H1 (cell line): ENCODE measurements at regions not wholly inside any gene's neighbourhood (a gene's known extent, or its start where the extent isn't known, plus 50 kb on each side); places are given as distances from the start of the nearest gene placed in this dataset.

Source experiments
- CBX8 ChIP-seq: fragments of 300-800, 300-1000 bp; sonication (generic); IDR thresholded peaks from 2 replicates; pipeline ENCODE4 v1.7.1; 2016; ENCODE audit warnings: low read depth, low read length, borderline replicate concordance
- EP300 ChIP-seq, 2 experiments: IDR thresholded peaks; 1 replicate in 1 of 2; 2 replicates in 1 of 2; pipeline ENCODE4 v1.6.1; 2011 to 2012; ENCODE audit warnings: low read depth in 2 of 2, low read length in 2 of 2, mild to moderate bottlenecking in 2 of 2, borderline replicate concordance in 1 of 2, inconsistent platforms in 1 of 2, moderate library complexity in 1 of 2
- GABPA ChIP-seq: IDR thresholded peaks from 2 replicates; pipeline ENCODE4 v1.6.1; 2011; ENCODE audit warnings: mild to moderate bottlenecking, low read length, moderate library complexity, borderline replicate concordance; ENCODE audit not compliant: insufficient read depth
- KDM1A ChIP-seq: fragments of 200-600, 300-600 bp; sonication (generic); IDR thresholded peaks from 2 replicates; pipeline ENCODE4 v1.7.1; 2016; ENCODE audit warnings: mild to moderate bottlenecking, low read length, borderline replicate concordance
- KDM5A ChIP-seq: fragments of 200-600 bp; IDR thresholded peaks from 2 replicates; pipeline ENCODE4 v1.7.1; 2012; ENCODE audit warnings: mild to moderate bottlenecking, low read length, inconsistent platforms, mixed read lengths
- MAFK ChIP-seq: IDR thresholded peaks from 2 replicates; pipeline ENCODE4 v1.6.1; 2012; ENCODE audit warnings: low read depth, mild to moderate bottlenecking, improper control_type of control experiment, low read length
- PHF8 ChIP-seq: fragments of 200-600 bp; sonication (generic); conservative IDR thresholded peaks from 2 replicates; pipeline ENCODE4 v1.7.1; 2012; ENCODE audit warnings: low read depth, mild to moderate bottlenecking, inconsistent platforms, low read length, moderate library complexity
- TCF12 ChIP-seq: IDR thresholded peaks from 2 replicates; pipeline ENCODE4 v1.6.1; 2011; ENCODE audit warnings: low read depth, mild to moderate bottlenecking, low read length
- ZNF274 ChIP-seq: IDR thresholded peaks from 2 replicates; pipeline ENCODE4 v1.7.0; 2012; ENCODE audit warnings: low read length, borderline replicate concordance; ENCODE audit errors: extremely low read depth
- TF ChIP-seq, protein P1 (sequence below): fragments of 300-600 bp; sonication (generic); IDR thresholded peaks from 2 replicates; pipeline ENCODE4 v1.7.1; 2012; ENCODE audit warnings: low read length, moderate library complexity, mild to moderate bottlenecking, inconsistent platforms; ENCODE audit not compliant: insufficient replicate concordance
- TF ChIP-seq, protein P2 (sequence below): IDR thresholded peaks from 2 replicates; pipeline ENCODE4 v1.6.1; 2012; ENCODE audit warnings: inconsistent platforms

GRCh38 chr10:130771491-130771946 is 540.0 kb downstream of the TCERG1L start (continued):
- TF ChIP-seq, protein P1, sequence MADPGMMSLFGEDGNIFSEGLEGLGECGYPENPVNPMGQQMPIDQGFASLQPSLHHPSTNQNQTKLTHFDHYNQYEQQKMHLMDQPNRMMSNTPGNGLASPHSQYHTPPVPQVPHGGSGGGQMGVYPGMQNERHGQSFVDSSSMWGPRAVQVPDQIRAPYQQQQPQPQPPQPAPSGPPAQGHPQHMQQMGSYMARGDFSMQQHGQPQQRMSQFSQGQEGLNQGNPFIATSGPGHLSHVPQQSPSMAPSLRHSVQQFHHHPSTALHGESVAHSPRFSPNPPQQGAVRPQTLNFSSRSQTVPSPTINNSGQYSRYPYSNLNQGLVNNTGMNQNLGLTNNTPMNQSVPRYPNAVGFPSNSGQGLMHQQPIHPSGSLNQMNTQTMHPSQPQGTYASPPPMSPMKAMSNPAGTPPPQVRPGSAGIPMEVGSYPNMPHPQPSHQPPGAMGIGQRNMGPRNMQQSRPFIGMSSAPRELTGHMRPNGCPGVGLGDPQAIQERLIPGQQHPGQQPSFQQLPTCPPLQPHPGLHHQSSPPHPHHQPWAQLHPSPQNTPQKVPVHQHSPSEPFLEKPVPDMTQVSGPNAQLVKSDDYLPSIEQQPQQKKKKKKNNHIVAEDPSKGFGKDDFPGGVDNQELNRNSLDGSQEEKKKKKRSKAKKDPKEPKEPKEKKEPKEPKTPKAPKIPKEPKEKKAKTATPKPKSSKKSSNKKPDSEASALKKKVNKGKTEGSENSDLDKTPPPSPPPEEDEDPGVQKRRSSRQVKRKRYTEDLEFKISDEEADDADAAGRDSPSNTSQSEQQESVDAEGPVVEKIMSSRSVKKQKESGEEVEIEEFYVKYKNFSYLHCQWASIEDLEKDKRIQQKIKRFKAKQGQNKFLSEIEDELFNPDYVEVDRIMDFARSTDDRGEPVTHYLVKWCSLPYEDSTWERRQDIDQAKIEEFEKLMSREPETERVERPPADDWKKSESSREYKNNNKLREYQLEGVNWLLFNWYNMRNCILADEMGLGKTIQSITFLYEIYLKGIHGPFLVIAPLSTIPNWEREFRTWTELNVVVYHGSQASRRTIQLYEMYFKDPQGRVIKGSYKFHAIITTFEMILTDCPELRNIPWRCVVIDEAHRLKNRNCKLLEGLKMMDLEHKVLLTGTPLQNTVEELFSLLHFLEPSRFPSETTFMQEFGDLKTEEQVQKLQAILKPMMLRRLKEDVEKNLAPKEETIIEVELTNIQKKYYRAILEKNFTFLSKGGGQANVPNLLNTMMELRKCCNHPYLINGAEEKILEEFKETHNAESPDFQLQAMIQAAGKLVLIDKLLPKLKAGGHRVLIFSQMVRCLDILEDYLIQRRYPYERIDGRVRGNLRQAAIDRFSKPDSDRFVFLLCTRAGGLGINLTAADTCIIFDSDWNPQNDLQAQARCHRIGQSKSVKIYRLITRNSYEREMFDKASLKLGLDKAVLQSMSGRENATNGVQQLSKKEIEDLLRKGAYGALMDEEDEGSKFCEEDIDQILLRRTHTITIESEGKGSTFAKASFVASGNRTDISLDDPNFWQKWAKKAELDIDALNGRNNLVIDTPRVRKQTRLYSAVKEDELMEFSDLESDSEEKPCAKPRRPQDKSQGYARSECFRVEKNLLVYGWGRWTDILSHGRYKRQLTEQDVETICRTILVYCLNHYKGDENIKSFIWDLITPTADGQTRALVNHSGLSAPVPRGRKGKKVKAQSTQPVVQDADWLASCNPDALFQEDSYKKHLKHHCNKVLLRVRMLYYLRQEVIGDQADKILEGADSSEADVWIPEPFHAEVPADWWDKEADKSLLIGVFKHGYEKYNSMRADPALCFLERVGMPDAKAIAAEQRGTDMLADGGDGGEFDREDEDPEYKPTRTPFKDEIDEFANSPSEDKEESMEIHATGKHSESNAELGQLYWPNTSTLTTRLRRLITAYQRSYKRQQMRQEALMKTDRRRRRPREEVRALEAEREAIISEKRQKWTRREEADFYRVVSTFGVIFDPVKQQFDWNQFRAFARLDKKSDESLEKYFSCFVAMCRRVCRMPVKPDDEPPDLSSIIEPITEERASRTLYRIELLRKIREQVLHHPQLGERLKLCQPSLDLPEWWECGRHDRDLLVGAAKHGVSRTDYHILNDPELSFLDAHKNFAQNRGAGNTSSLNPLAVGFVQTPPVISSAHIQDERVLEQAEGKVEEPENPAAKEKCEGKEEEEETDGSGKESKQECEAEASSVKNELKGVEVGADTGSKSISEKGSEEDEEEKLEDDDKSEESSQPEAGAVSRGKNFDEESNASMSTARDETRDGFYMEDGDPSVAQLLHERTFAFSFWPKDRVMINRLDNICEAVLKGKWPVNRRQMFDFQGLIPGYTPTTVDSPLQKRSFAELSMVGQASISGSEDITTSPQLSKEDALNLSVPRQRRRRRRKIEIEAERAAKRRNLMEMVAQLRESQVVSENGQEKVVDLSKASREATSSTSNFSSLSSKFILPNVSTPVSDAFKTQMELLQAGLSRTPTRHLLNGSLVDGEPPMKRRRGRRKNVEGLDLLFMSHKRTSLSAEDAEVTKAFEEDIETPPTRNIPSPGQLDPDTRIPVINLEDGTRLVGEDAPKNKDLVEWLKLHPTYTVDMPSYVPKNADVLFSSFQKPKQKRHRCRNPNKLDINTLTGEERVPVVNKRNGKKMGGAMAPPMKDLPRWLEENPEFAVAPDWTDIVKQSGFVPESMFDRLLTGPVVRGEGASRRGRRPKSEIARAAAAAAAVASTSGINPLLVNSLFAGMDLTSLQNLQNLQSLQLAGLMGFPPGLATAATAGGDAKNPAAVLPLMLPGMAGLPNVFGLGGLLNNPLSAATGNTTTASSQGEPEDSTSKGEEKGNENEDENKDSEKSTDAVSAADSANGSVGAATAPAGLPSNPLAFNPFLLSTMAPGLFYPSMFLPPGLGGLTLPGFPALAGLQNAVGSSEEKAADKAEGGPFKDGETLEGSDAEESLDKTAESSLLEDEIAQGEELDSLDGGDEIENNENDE: no peak
- TF ChIP-seq KDM1A (no peak), PHF8 (no peak), MAFK (no peak), KDM5A (no peak), GABPA (no peak), TCF12 (no peak), EP300 (IDR thresholded peaks at IDR 0.05; ENCODE audit: borderline replicate concordance in 1 of 2, low read depth in 2 of 2, low read length in 2 of 2) (no peak), CBX8 (no peak), ZNF274 (no peak)
- TF ChIP-seq, protein P2, sequence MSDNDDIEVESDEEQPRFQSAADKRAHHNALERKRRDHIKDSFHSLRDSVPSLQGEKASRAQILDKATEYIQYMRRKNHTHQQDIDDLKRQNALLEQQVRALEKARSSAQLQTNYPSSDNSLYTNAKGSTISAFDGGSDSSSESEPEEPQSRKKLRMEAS: no peak
